Islet of Langerhans (tissue), 1 donor: ENCODE measurements at regions not wholly inside any gene's neighbourhood (a gene's known extent, or its start where the extent isn't known, plus 50 kb on each side); places are given as distances from the start of the nearest gene placed in this dataset.
A peak's percentile ranks its signal among the peaks of the same experiment; 100 is the strongest.
"Not testable (repeated sequence)": the region's sequence is repeated elsewhere in the genome, so short reads cannot be mapped to it uniquely, and the experiment has no call there.

ENCODE experiments used
- FAIRE-seq: peaks from one replicate; lab custom pipeline; 2011; peaks lifted over from hg19 to GRCh38; lab: Jason Lieb, UNC

GRCh38 chr13:65677906-65678305 lies 1552.2 kb downstream of the PCDH9 start:
- no peak for FAIRE-seq

- not testable (repeated sequence) for FAIRE-seq
These were observed 1554.8 kb downstream of the PCDH9 start for GRCh38 chr13:65675383-65675782.

- FAIRE-seq: no peak
These were observed 1560.0 kb downstream of the PCDH9 start for GRCh38 chr13:65670014-65670625.

- FAIRE-seq: no peak
These were observed 1569.4 kb downstream of the PCDH9 start for GRCh38 chr13:65660731-65661130.

- FAIRE-seq: peak; percentile 95
These were observed 1573.3 kb downstream of the PCDH9 start for GRCh38 chr13:65656740-65657329.

GRCh38 chr13:65653613-65654012 lies 1576.5 kb downstream of the PCDH9 start:
- FAIRE-seq: no peak

GRCh38 chr13:65650321-65650720 lies 1579.8 kb downstream of the PCDH9 start:
- FAIRE-seq: no peak

- no peak for FAIRE-seq
These were observed 1587.1 kb downstream of the PCDH9 start for GRCh38 chr13:65642996-65643395.

- FAIRE-seq: no peak
These were observed 1587.8 kb downstream of the PCDH9 start for GRCh38 chr13:65642301-65642700.

GRCh38 chr13:65638572-65639168 lies 1591.5 kb downstream of the PCDH9 start:
- peak; percentile 13 for FAIRE-seq

- FAIRE-seq: no peak
These were observed 1596.3 kb downstream of the PCDH9 start for GRCh38 chr13:65633806-65634205.

- FAIRE-seq: no peak
These were observed 1599.1 kb downstream of the PCDH9 start for GRCh38 chr13:65631078-65631477.

GRCh38 chr13:65629926-65630325 lies 1600.2 kb downstream of the PCDH9 start:
- no peak for FAIRE-seq

- FAIRE-seq: no peak
These were observed 1607.0 kb downstream of the PCDH9 start for GRCh38 chr13:65623148-65623547.

- FAIRE-seq: no peak
These were observed 1614.6 kb downstream of the PCDH9 start for GRCh38 chr13:65615506-65615905.

GRCh38 chr13:65613004-65613403 lies 1617.1 kb downstream of the PCDH9 start:
- FAIRE-seq: no peak

GRCh38 chr13:65609350-65609749 lies 1620.8 kb downstream of the PCDH9 start:
- FAIRE-seq: no peak

- FAIRE-seq: no peak
These were observed 1623.5 kb downstream of the PCDH9 start for GRCh38 chr13:65606622-65607021.

- FAIRE-seq: no peak
These were observed 1624.7 kb downstream of the PCDH9 start for GRCh38 chr13:65605396-65605795.

GRCh38 chr13:65603160-65603559 lies 1627.0 kb downstream of the PCDH9 start:
- FAIRE-seq: no peak

- no peak for FAIRE-seq
These were observed 1628.3 kb downstream of the PCDH9 start for GRCh38 chr13:65601855-65602254.

- FAIRE-seq: no peak
These were observed 1629.4 kb downstream of the PCDH9 start for GRCh38 chr13:65600702-65601101.

GRCh38 chr13:65597839-65598818 lies 1632.0 kb downstream of the PCDH9 start:
- no peak for FAIRE-seq
